B cell (primary cell): ENCODE measurements at regions not wholly inside any gene's neighbourhood (a gene's known extent, or its start where the extent isn't known, plus 50 kb on each side); places are given as distances from the start of the nearest gene placed in this dataset.
"Not testable (repeated sequence)": the region's sequence is repeated elsewhere in the genome, so short reads cannot be mapped to it uniquely, and the experiment has no call there.

Experiments
- CTCF ChIP-seq: fragments of 200-600 bp; IDR thresholded peaks from one replicate; pipeline ENCODE4 v1.8.0; 2022; ENCODE audit warnings: antibody characterized with exemption, mild to moderate bottlenecking
- EZH2 ChIP-seq: IDR thresholded peaks from 2 replicates; pipeline ENCODE4 v1.6.1; 2012; ENCODE audit warnings: borderline replicate concordance, low read depth, mild to moderate bottlenecking, moderate library complexity, low read length; ENCODE audit not compliant: insufficient read depth, poor library complexity, severe bottlenecking

- TF ChIP-seq CTCF, EZH2: not testable (repeated sequence)
Observed at GRCh38 chr10:21106931-21107330, 209.8 kb upstream of the NEBL start.
